Mammary epithelial cell (primary cell): ENCODE measurements at regions not wholly inside any gene's neighbourhood (a gene's known extent, or its start where the extent isn't known, plus 50 kb on each side); places are given as distances from the start of the nearest gene placed in this dataset.

Experiments
- EZH2 ChIP-seq: IDR thresholded peaks from 2 replicates; pipeline ENCODE4 v1.6.1; 2012; ENCODE audit warnings: low read length, inconsistent platforms, borderline replicate concordance
- TF ChIP-seq, protein P1 (sequence below), 2 donors: IDR thresholded peaks in 1 of 2; conservative IDR thresholded peaks in 1 of 2; 2 replicates each; pipeline ENCODE4 v1.5.1; 2011 to 2012; ENCODE audit warnings: inconsistent platforms in 2 of 2, low read length in 2 of 2, mild to moderate bottlenecking in 2 of 2, control low read depth in 1 of 2, low read depth in 1 of 2; ENCODE audit not compliant: insufficient read depth in 1 of 2; ENCODE audit errors: extremely low read depth in 1 of 2

DNA sequence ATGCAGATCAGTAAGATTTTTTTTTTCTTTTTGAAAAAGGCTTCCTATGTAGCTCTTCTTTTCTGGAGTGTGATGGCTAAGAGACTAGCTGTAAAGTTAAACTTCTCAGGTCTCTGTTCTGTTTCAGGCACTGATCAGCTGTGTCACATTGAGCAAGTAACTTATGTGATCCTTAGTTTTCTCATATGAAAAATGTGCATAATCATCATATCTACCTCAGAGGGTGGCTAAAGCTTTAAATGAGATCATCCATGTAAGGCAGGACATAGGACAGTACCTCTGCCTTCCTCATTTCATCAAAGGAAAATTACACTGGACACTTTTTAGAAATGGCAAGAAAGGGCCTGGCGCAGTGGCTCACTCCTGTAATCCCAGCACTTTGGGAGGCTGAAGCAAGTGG, 235.9 kb upstream of the TYRP1 start:
- TF ChIP-seq, protein P1, sequence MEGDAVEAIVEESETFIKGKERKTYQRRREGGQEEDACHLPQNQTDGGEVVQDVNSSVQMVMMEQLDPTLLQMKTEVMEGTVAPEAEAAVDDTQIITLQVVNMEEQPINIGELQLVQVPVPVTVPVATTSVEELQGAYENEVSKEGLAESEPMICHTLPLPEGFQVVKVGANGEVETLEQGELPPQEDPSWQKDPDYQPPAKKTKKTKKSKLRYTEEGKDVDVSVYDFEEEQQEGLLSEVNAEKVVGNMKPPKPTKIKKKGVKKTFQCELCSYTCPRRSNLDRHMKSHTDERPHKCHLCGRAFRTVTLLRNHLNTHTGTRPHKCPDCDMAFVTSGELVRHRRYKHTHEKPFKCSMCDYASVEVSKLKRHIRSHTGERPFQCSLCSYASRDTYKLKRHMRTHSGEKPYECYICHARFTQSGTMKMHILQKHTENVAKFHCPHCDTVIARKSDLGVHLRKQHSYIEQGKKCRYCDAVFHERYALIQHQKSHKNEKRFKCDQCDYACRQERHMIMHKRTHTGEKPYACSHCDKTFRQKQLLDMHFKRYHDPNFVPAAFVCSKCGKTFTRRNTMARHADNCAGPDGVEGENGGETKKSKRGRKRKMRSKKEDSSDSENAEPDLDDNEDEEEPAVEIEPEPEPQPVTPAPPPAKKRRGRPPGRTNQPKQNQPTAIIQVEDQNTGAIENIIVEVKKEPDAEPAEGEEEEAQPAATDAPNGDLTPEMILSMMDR (conservative IDR thresholded peaks at IDR 0.05 in 1 of 2, IDR thresholded peaks at IDR 0.05 in 1 of 2; ENCODE audit: extremely low read depth in 1 of 2, insufficient read depth in 1 of 2, low read depth in 1 of 2, low read length in 2 of 2): no peak
- no peak for TF ChIP-seq EZH2
